ENCODE measurements at regions not wholly inside any gene's neighbourhood (a gene's known extent, or its start where the extent isn't known, plus 50 kb on each side); places are given as distances from the start of the nearest gene placed in this dataset.

- WGBS, 3 donors: 22 to 36% (median 29%) methylated on average over 1 of the region's 1 CpG
- Histone ChIP-seq H3K4me3 (no peak overlapping the region), H3K27me3 (no peaks in the 10 kb centered on the region), H3K27ac (no peak overlapping the region), H3K9me3 (no peaks in the 10 kb centered on the region), H3K4me1 (ENCODE audit: insufficient read depth) (no peaks in the 10 kb centered on the region), H3K36me3 (no peaks in the 10 kb centered on the region)
- intact Hi-C loops (cut with DNase I): no loop called here
- no peak for DNase-seq
- no peak for TF ChIP-seq EP300 (IDR thresholded peaks at IDR 0.05)
- no peak for TF ChIP-seq POLR2A (IDR thresholded peaks at IDR 0.05)
- no peak for TF ChIP-seq CTCF (IDR thresholded peaks at IDR 0.05)
Measured at GRCh38 chr15:97023488-97023844, 693.0 kb downstream of the NR2F2 start.

DNA sequence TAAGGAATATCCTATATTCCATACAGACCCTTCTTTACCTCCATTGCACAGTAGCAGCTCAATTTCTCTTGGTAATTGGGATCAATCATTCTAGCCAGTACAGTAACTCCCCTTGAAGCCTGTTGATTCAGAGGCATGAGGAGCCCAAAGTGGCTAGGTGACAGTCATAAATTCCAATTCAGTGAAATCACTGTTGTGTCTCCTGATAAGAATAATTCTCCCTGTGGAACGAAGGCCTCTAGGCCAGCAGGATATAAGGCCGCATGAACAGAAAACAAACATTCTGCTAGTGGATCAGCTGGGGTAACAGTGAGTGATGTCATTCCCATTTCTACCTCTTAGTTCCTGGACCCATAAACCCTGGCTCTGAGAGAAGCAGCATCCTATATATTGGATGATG is 696.3 kb downstream of the NR2F2 start:
- no peaks in the 10 kb centered on the region for H3K4me1 ChIP-seq (ENCODE audit: insufficient read depth)
- intact Hi-C loops (cut with DNase I): no loop called here
- H3K36me3 ChIP-seq: no peaks in the 10 kb centered on the region
- no peaks in the 10 kb centered on the region for H3K9me3 ChIP-seq
- TF ChIP-seq EP300 (IDR thresholded peaks at IDR 0.05) (no peak), CTCF (IDR thresholded peaks at IDR 0.05) (no peak), POLR2A (IDR thresholded peaks at IDR 0.05) (no peak)
- no peaks in the 10 kb centered on the region for H3K27me3 ChIP-seq
- DNase-seq: no peak
- 50 to 78% (median 59%) methylated on average over 2 of the region's 2 CpGs for WGBS, 3 donors
- no peak overlapping the region for H3K4me3 ChIP-seq
- H3K27ac ChIP-seq: no peak overlapping the region

DNA sequence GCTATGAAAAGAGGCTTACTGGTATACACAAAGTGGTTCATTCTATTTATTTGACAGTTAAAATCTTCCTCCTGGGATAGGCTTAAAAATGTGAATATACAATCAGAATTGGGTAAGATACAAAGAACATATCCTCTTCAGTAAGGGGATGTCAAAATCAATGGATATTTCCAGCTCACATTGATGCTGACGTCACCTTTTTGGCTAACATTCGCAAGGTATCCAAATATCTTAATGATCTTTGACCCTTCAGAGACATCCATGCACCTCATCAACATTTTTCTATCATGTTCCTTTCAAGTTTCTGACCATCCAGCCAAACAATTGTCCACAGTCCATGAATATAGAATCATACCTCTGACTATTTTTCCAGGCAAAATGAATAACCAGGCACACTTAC is 697.3 kb downstream of the NR2F2 start:
- Histone ChIP-seq H3K36me3 (no peaks in the 10 kb centered on the region), H3K27ac (no peak overlapping the region), H3K9me3 (no peaks in the 10 kb centered on the region), H3K4me1 (ENCODE audit: insufficient read depth) (no peaks in the 10 kb centered on the region), H3K27me3 (no peaks in the 10 kb centered on the region), H3K4me3 (no peak overlapping the region)
- intact Hi-C loops (cut with DNase I): no loop called here
- TF ChIP-seq EP300 (IDR thresholded peaks at IDR 0.05): no peak
- TF ChIP-seq CTCF (IDR thresholded peaks at IDR 0.05): no peak
- TF ChIP-seq POLR2A (IDR thresholded peaks at IDR 0.05): no peak
- 80 to 90% (median 85%) methylated on average over 2 of the region's 2 CpGs for WGBS, 3 donors
- no peak for DNase-seq

DNA sequence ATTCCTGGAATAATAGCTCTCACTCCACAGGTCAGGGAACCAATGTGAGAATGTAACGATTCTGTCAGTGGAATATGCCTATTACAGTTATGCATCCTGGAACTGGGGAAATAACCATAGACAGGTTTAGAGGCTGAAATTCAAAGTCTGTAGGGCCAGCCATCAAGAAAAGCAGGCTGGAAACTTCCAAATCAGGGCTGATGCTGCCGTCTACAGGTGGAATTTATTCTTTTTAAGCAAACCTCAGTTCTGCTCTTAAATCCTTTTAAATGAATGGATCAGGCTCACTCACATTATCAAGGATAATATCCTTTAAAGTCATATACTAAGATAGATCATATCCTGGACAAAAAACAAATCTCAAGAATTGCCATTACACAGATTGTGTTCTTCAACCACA is 699.8 kb downstream of the NR2F2 start:
- Histone ChIP-seq H3K4me3 (no peak overlapping the region), H3K9me3 (no peaks in the 10 kb centered on the region), H3K27me3 (no peaks in the 10 kb centered on the region), H3K4me1 (ENCODE audit: insufficient read depth) (no peaks in the 10 kb centered on the region), H3K27ac (no peak overlapping the region), H3K36me3 (no peaks in the 10 kb centered on the region)
- 85 to 87% (median 85%) methylated on average over 2 of the region's 2 CpGs for WGBS, 3 donors
- intact Hi-C loops (cut with DNase I): no loop called here
- no peak for TF ChIP-seq EP300 (IDR thresholded peaks at IDR 0.05)
- no peak for TF ChIP-seq POLR2A (IDR thresholded peaks at IDR 0.05)
- no peak for TF ChIP-seq CTCF (IDR thresholded peaks at IDR 0.05)
- no peak for DNase-seq

DNA sequence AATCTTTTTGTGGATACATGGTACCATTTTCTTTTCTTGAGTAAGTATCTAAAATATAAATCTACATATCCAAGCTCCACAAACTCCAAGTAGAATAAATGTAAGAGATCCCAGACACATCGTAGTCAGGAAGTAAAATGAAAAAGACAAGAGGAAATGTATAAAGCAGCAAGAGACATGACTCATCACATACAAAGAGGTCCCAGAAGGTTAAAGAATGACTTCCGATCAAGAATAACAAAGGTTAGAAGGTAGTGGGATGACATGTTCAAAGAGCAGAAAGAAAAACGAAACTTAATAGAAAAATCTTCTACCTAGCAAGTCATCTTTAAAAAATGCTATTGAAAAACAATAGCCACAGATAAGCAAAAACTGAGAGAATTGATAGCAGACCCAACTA is 705.8 kb downstream of the NR2F2 start:
- 63 to 76% (median 74%) methylated on average over 3 of the region's 3 CpGs for WGBS, 3 donors
- intact Hi-C loops (cut with DNase I): no loop called here
- H3K4me3 ChIP-seq: no peak overlapping the region
- no peaks in the 10 kb centered on the region for H3K9me3 ChIP-seq
- H3K36me3 ChIP-seq: no peaks in the 10 kb centered on the region
- TF ChIP-seq EP300 (IDR thresholded peaks at IDR 0.05) (no peak), POLR2A (IDR thresholded peaks at IDR 0.05) (no peak), CTCF (IDR thresholded peaks at IDR 0.05) (no peak)
- no peaks in the 10 kb centered on the region for H3K4me1 ChIP-seq (ENCODE audit: insufficient read depth)
- H3K27ac ChIP-seq: no peak overlapping the region
- no peak for DNase-seq
- no peaks in the 10 kb centered on the region for H3K27me3 ChIP-seq

Data from ovary (tissue), 7 donors.